Transverse colon (tissue), 4 donors: ENCODE measurements at regions not wholly inside any gene's neighbourhood (a gene's known extent, or its start where the extent isn't known, plus 50 kb on each side); places are given as distances from the start of the nearest gene placed in this dataset.

Experiments used
- DNase-seq: peaks from one replicate; pipeline ENCODE4 v3.0.0-alpha.2; 2019
- H3K27ac ChIP-seq, 4 donors: fragments of 200-600 bp; sonication (generic); 2 replicates each; pipeline ENCODE4 v1.5.1; 2016 to 2018; ENCODE audit warnings: inconsistent platforms in 4 of 4
- H3K27me3 ChIP-seq: fragments of 200-600 bp; sonication (generic); 2 replicates; pipeline ENCODE4 v1.5.1; 2017; ENCODE audit warnings: inconsistent platforms
- H3K36me3 ChIP-seq, 4 donors: fragments of 200-600 bp; sonication (generic); 2 replicates each; pipeline ENCODE4 v1.5.1; 2017 to 2019; ENCODE audit warnings: inconsistent platforms in 4 of 4
- H3K4me1 ChIP-seq, 4 donors: fragments of 200-600 bp; sonication (generic); 2 replicates each; pipeline ENCODE4 v1.5.1; 2017 to 2020; ENCODE audit warnings: inconsistent platforms in 4 of 4
- H3K4me3 ChIP-seq, 4 donors: fragments of 200-600 bp; sonication (generic); 1 replicate in 1 of 4; 2 replicates in 3 of 4; pipeline versions ENCODE4 v1.5.1 to v1.6.1; 2017 to 2019; ENCODE audit warnings: inconsistent platforms in 4 of 4
- H3K9me3 ChIP-seq, 2 donors: fragments of 200-600 bp; sonication (generic); 2 replicates each; pipeline ENCODE4 v1.5.1; 2017 to 2019; ENCODE audit warnings: inconsistent platforms in 2 of 2
- CTCF ChIP-seq, 5 experiments: fragments of 200-600 bp in 3 of 5; fragments of 450-650 bp in 2 of 5; sonication (generic) in 3 of 5; IDR thresholded peaks; 1 replicate in 2 of 5; 2 replicates in 3 of 5; pipeline ENCODE4 v1.5.1; 2016 to 2017; ENCODE audit warnings: antibody characterized with exemption in 5 of 5, inconsistent platforms in 3 of 5, mild to moderate bottlenecking in 2 of 5, moderate library complexity in 1 of 5
- EP300 ChIP-seq: sonication (generic); formaldehyde crosslinking; IDR thresholded peaks from one replicate; pipeline ENCODE4 v1.6.1; 2017; ENCODE audit warnings: antibody characterized with exemption, low read depth
- POLR2A ChIP-seq: fragments of 450-650 bp; IDR thresholded peaks from one replicate; pipeline ENCODE4 v1.6.1; 2016; ENCODE audit warnings: antibody characterized with exemption, mild to moderate bottlenecking, moderate library complexity
- POLR2AphosphoS5 ChIP-seq, 3 donors: sonication (generic); formaldehyde crosslinking; IDR thresholded peaks; one replicate each; pipeline ENCODE4 v1.6.1; 2016; ENCODE audit warnings: antibody characterized with exemption in 3 of 3
- WGBS, 2 donors: methylation state at CpG; one replicate each; pipeline ENCODE4 v1.1.5; 2018; ENCODE audit warnings: low coverage in 1 of 2; 5-methylcytosine and 5-hydroxymethylcytosine counted together
- in situ Hi-C, 4 donors: fragments of 200-750 bp; cut with MboI; loops; one replicate each; pipeline versions ENCODE4 v1.15.0 to v1.15.1; 2017; ENCODE audit warnings: low sequenced_read_pairs in 3 of 4, low pct_ligation_motif_present in 1 of 4, low pct_unique_long_range_greater_than_20kb in 1 of 4
- intact Hi-C: fragments of 100-400 bp; cut with DNase I; formaldehyde crosslinking; loops from one replicate; pipeline ENCODE4 v1.15.1; 2023; ENCODE audit warnings: low total_unique reads

GRCh38 chr11:34731603-34732002 lies 110.7 kb downstream of the EHF start:
- WGBS, 2 donors: 80 to 83% methylated on average over 1 to 3 of the region's 3 CpGs
- DNase-seq: no peak
- Histone ChIP-seq H3K9me3 (no peaks in the 10 kb centered on the region), H3K27me3 (no peaks in the 10 kb centered on the region), H3K4me3 (no peak overlapping the region), H3K27ac (no peak overlapping the region), H3K36me3 (no peaks in the 10 kb centered on the region), H3K4me1 (peaks cover 0 to 3% (median 0%) of the 10 kb centered on the region in 4 donors)
- TF ChIP-seq EP300 (no peak), CTCF (IDR thresholded peaks at IDR 0.05) (no peak), POLR2A (no peak), POLR2AphosphoS5 (IDR thresholded peaks at IDR 0.05) (no peak)
- intact Hi-C loops (no loop called here), in situ Hi-C loops (no loop called here)

DNA sequence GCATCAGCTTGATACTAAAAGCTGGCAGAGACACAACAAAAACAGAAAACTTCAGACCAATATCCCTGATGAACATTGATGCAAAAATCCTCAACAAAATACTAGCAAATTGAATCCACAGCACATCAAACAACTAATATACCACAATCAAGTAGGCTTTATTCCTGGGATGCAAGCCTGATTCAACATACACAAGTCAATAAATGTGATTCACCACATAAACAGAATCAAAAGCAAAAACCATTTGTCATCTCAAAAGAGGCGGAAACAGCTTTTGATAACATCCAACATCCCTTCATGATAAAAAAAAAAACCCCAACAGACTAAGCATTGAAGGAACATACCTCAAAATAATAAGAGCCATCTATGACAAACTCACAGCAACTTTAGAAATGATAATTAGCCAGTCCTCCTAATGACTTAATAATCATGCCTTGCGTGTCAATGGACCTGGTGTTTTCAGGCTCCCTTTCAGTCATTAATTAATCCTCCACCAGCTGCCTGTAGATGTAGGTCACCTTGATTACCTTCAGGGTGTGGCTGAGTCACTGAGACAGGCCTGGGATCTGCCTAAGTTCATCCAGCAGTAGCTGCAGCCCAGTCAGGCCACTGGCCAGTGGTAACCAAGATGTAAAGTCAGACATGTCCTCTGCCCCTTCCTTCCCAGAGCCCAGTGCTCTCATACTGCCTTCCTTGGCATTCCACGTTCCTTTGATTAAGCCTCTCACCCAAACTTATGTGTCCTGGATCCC lies 109.8 kb downstream of the EHF start:
- no peak for DNase-seq
- Histone ChIP-seq H3K9me3 (no peaks in the 10 kb centered on the region), H3K4me1 (peaks cover 0 to 3% (median 0%) of the 10 kb centered on the region in 4 donors), H3K27ac (no peak overlapping the region), H3K4me3 (no peak overlapping the region), H3K36me3 (no peaks in the 10 kb centered on the region), H3K27me3 (no peaks in the 10 kb centered on the region)
- intact Hi-C loops (no loop called here), in situ Hi-C loops (no loop called here)
- WGBS, 2 donors: 93 to 100% methylated on average over 2 to 3 of the region's 3 CpGs
- TF ChIP-seq POLR2AphosphoS5 (IDR thresholded peaks at IDR 0.05): no peak
- TF ChIP-seq POLR2A: no peak
- no peak for TF ChIP-seq CTCF (IDR thresholded peaks at IDR 0.05)
- TF ChIP-seq EP300: no peak

- H3K27me3 ChIP-seq: no peaks in the 10 kb centered on the region
- in situ Hi-C loops (no loop called here), intact Hi-C loops (no loop called here)
- TF ChIP-seq EP300 (no peak), CTCF (IDR thresholded peaks at IDR 0.05) (no peak), POLR2A (no peak), POLR2AphosphoS5 (IDR thresholded peaks at IDR 0.05) (no peak)
- no peak overlapping the region for H3K4me3 ChIP-seq
- H3K27ac ChIP-seq: no peak overlapping the region
- H3K4me1 ChIP-seq: peaks cover 0 to 3% (median 0%) of the 10 kb centered on the region in 4 donors
- no peaks in the 10 kb centered on the region for H3K36me3 ChIP-seq
- no peak for DNase-seq
- H3K9me3 ChIP-seq: peaks cover 0 to 4% of the 10 kb centered on the region in 2 donors
These were observed 107.7 kb downstream of the EHF start for GRCh38 chr11:34728609-34729008.

DNA sequence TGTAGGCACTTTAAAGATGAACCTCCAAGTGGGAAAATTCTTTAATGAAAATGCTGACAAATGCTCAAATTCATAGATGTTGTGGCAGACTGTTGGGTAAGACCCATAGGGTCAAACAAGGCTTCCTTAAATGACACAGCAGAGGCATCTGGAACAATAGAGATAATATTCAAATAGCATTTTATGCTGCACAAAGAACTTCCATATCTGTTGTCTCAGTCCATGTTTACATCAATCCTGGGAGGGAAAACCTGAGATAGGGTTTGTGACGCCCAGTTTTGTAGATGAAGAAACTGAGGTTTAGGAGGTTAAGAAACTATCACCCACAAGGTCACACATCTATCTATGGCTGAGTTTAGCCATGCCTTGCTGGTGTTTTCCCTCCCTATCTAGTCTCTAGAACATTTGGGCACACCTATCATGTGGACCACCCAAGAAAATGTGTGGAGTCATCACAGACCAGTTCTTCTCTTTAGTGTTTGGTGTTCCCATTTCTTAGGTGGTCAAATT lies 106.4 kb downstream of the EHF start:
- Histone ChIP-seq H3K4me1 (peaks cover 0 to 3% (median 0%) of the 10 kb centered on the region in 4 donors), H3K9me3 (peaks cover 0 to 4% of the 10 kb centered on the region in 2 donors), H3K27me3 (no peaks in the 10 kb centered on the region), H3K4me3 (no peak overlapping the region), H3K27ac (no peak overlapping the region), H3K36me3 (no peaks in the 10 kb centered on the region)
- DNase-seq: no peak
- TF ChIP-seq POLR2A (no peak), CTCF (IDR thresholded peaks at IDR 0.05) (no peak), POLR2AphosphoS5 (IDR thresholded peaks at IDR 0.05) (no peak), EP300 (no peak)
- 65% methylated on average over 1 of the region's 1 CpG; no CpG with 5 or more reads in 1 of the 2 donors for WGBS, 2 donors
- in situ Hi-C loops (no loop called here), intact Hi-C loops (no loop called here)
